Naive B cell (primary cell): ENCODE measurements at regions not wholly inside any gene's neighbourhood (a gene's known extent, or its start where the extent isn't known, plus 50 kb on each side); places are given as distances from the start of the nearest gene placed in this dataset.
A peak's percentile ranks its signal among the peaks of the same experiment; 100 is the strongest.

Source experiments
- ATAC-seq, 2 donors: fragments of 150-1000 bp; cut with Tn5 transposase; 2 replicates each; pipeline ENCODE4 v1.10.0; 2021; ENCODE audit warnings: low read depth in 2 of 2, mild to moderate bottlenecking in 2 of 2, moderate library complexity in 2 of 2
- DNase-seq: peaks from one replicate; pipeline ENCODE4 v3.0.0; 2022
- H3K27ac Mint-ChIP-seq, 6 donors: one replicate each; pipeline ENCODE4 v1.8.0; 2020 to 2022; ENCODE audit warnings: mild to moderate bottlenecking in 6 of 6, mixed read lengths in 6 of 6, moderate library complexity in 5 of 6, inconsistent platforms in 2 of 6
- H3K27me3 Mint-ChIP-seq, 3 donors: one replicate each; pipeline ENCODE4 v1.8.0; 2021 to 2022; ENCODE audit warnings: mixed read lengths in 3 of 3, mild to moderate bottlenecking in 1 of 3
- H3K36me3 Mint-ChIP-seq, 2 donors: one replicate each; pipeline ENCODE4 v1.8.0; 2020 to 2022; ENCODE audit warnings: mixed read lengths in 2 of 2, inconsistent platforms in 1 of 2, mild to moderate bottlenecking in 1 of 2
- H3K4me1 Mint-ChIP-seq, 3 donors: one replicate each; pipeline ENCODE4 v1.8.0; 2020 to 2022; ENCODE audit warnings: mixed read lengths in 3 of 3, inconsistent platforms in 1 of 3, mild to moderate bottlenecking in 1 of 3, moderate library complexity in 1 of 3
- H3K4me3 Mint-ChIP-seq, 8 donors: one replicate each; pipeline ENCODE4 v1.8.0; 2020 to 2022; ENCODE audit warnings: mild to moderate bottlenecking in 8 of 8, mixed read lengths in 8 of 8, moderate library complexity in 8 of 8, inconsistent platforms in 2 of 8
- H3K9me3 Mint-ChIP-seq, 7 donors: one replicate each; pipeline ENCODE4 v1.8.0; 2020 to 2022; ENCODE audit warnings: mixed read lengths in 7 of 7, mild to moderate bottlenecking in 5 of 7, inconsistent platforms in 2 of 7, moderate library complexity in 1 of 7

DNA sequence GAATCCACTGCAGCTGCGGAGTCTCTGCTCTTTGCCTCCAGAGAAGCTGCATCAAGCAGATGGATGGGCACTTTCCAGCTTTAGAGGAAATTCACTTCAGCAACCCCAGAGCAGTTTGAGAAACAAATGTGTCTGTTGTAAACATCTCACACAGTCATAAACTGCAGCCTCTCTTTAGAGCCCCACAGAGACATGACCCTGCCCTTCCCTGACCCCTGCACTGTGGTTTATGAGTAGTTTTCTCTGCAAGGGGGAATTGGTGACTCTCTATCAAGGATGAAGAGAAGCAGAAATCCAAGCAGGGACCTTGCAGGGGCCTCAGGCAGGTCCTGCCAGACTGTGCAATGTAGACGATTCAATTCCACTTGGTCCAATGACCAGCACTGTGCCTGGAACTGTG, 160.2 kb downstream of the SH2D4B start:
- no peaks in the 10 kb centered on the region for H3K36me3 Mint-ChIP-seq
- H3K27me3 Mint-ChIP-seq: peaks cover 4 to 11% (median 10%) of the 10 kb centered on the region in 3 donors
- peaks cover 0 to 8% (median 0%) of the 10 kb centered on the region in 3 donors for H3K4me1 Mint-ChIP-seq
- no peak overlapping the region for H3K4me3 Mint-ChIP-seq
- no peaks in the 10 kb centered on the region for H3K9me3 Mint-ChIP-seq
- DNase-seq (no peak), ATAC-seq (no peak)
- no peak overlapping the region for H3K27ac Mint-ChIP-seq

DNA sequence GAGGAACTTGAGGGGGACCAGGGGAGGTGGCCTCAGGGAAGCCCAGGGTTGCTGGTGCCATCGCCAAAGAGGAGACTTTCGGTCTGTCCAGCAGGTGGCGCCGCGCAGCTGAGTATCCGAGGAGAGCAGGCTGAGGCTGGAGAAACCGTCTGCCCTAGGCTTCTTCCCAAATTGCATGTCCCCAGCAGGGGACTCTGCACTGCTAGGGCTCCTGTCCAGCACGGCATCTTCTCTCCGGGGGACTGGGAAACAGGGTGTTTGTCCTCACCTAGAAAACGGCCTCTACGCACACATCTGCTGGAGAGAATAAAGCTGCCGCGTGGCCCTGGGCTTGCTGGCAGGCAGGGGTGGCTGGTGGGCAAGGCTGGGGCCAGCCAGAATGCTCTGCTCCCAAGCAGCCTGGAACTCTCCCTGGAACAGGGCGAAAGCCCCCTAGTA, 161.9 kb downstream of the SH2D4B start:
- peak; percentile 23 for DNase-seq
- Mint-ChIP-seq H3K4me3 (no peak overlapping the region), H3K36me3 (no peaks in the 10 kb centered on the region), H3K4me1 (peaks cover 0 to 8% (median 0%) of the 10 kb centered on the region in 3 donors), H3K27ac (no peak overlapping the region), H3K9me3 (no peaks in the 10 kb centered on the region), H3K27me3 (peaks cover 4 to 22% (median 16%) of the 10 kb centered on the region in 3 donors)
- peak; percentile 48 to 67 for ATAC-seq

- ATAC-seq (no peak), DNase-seq (no peak)
- H3K4me1 Mint-ChIP-seq: peaks cover 0 to 8% (median 0%) of the 10 kb centered on the region in 3 donors
- no peak overlapping the region for H3K27ac Mint-ChIP-seq
- peaks cover 4 to 22% (median 16%) of the 10 kb centered on the region in 3 donors for H3K27me3 Mint-ChIP-seq
- H3K9me3 Mint-ChIP-seq: no peaks in the 10 kb centered on the region
- H3K4me3 Mint-ChIP-seq: no peak overlapping the region
- no peaks in the 10 kb centered on the region for H3K36me3 Mint-ChIP-seq
These were observed 162.6 kb downstream of the SH2D4B start for GRCh38 chr10:80700252-80700651.

DNA sequence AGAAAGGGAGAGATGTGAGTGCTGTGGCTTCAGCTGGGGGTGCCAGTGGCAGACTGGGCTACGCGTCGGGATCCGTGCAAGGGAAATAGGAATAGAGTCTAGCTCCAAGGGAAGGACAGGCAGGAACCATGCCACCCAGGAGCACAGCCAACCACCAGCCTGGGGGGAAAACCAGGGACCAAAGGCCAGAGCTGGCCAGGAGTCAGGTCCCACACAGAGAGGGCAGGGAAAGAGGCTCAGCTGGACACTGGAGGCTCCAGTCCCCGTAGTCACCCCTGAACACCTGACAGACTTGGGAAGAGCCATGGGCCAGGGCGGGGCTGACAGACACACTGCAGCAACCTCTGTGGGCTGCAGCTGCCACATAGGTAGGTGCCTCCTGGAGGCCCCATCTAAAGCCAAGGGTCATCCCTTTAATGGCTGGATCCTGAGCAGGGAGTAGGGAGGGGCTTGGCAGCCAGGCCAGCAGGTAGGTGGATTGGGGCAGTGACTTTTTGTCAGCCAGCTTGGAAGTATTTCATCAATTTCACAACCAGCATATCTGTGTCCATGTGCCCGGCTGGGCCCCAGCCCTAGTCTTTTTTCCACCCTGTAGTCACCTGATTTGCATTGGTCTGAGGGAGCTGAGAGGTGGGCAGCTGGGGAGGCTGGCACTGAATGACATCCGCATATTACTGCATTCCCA, 163.2 kb downstream of the SH2D4B start:
- H3K27me3 Mint-ChIP-seq: peaks cover 4 to 22% (median 16%) of the 10 kb centered on the region in 3 donors
- H3K27ac Mint-ChIP-seq: no peak overlapping the region
- peaks cover 0 to 2% (median 0%) of the 10 kb centered on the region in 7 donors for H3K9me3 Mint-ChIP-seq
- peaks cover 0 to 8% (median 0%) of the 10 kb centered on the region in 3 donors for H3K4me1 Mint-ChIP-seq
- no peak overlapping the region for H3K4me3 Mint-ChIP-seq
- no peak for DNase-seq
- no peak for ATAC-seq
- no peaks in the 10 kb centered on the region for H3K36me3 Mint-ChIP-seq

DNA sequence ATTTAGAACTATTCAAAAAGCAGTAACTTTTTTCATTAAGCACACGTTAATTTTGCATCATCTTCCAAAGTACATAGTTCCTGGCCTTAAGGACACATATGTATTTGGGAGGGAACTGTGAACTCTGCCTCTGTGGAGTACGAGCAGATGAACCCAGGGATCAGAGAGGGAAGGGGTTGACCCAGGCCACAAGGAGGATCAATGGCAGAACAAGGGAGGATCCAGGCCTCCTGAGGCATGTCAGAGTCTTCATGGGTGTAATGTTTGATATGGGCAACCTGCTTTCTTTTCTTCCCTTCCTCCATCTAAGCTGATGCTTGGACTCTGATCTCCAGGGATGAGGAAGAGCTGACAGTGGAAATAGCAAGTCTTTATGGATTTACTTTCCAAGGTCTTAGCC, 164.0 kb downstream of the SH2D4B start:
- Mint-ChIP-seq H3K27ac (no peak overlapping the region), H3K36me3 (no peaks in the 10 kb centered on the region), H3K27me3 (peaks cover 4 to 22% (median 16%) of the 10 kb centered on the region in 3 donors), H3K4me3 (no peak overlapping the region), H3K4me1 (peaks cover 0 to 8% (median 0%) of the 10 kb centered on the region in 3 donors), H3K9me3 (peaks cover 0 to 7% (median 2%) of the 10 kb centered on the region in 7 donors)
- ATAC-seq: no peak
- no peak for DNase-seq

DNA sequence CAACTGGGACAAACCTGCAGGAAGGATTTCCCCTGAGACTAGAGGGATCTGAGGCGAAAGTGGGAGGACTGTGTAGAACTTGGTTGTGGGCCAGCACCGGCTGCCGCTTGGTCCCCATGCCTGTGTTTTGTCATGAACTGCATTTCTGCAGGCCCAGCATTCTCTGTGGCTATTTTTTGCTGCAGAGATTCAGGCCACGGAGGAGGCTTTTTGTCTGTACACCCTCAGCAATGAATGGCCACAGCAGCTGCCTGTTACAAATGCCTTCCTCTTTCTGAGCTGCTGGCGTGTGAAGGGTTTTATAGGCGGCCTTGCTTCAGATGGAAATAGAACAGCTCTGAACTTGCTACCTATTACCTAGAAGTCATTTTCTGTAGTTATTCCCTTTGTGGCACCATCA, 164.4 kb downstream of the SH2D4B start:
- Mint-ChIP-seq H3K4me3 (no peak overlapping the region), H3K36me3 (no peaks in the 10 kb centered on the region), H3K9me3 (peaks cover 0 to 7% (median 2%) of the 10 kb centered on the region in 7 donors), H3K4me1 (peaks cover 0 to 8% (median 0%) of the 10 kb centered on the region in 3 donors), H3K27ac (no peak overlapping the region), H3K27me3 (peaks cover 4 to 22% (median 16%) of the 10 kb centered on the region in 3 donors)
- ATAC-seq (no peak), DNase-seq (no peak)

- Mint-ChIP-seq H3K9me3 (peaks cover 0 to 7% (median 2%) of the 10 kb centered on the region in 7 donors), H3K27me3 (peaks cover 0 to 20% (median 7%) of the 10 kb centered on the region in 3 donors), H3K4me3 (no peak overlapping the region), H3K36me3 (no peaks in the 10 kb centered on the region), H3K27ac (peak overlapping the region in 1 of 6 donors; percentile 11), H3K4me1 (no peaks in the 10 kb centered on the region)
- ATAC-seq (no peak), DNase-seq (no peak)
These were observed 168.2 kb downstream of the SH2D4B start for GRCh38 chr10:80705899-80706298.

GRCh38 chr10:80708185-80708584, 170.5 kb downstream of the SH2D4B start:
- no peak for DNase-seq
- Mint-ChIP-seq H3K4me1 (no peaks in the 10 kb centered on the region), H3K9me3 (peaks cover 0 to 7% (median 2%) of the 10 kb centered on the region in 7 donors), H3K4me3 (no peak overlapping the region), H3K36me3 (no peaks in the 10 kb centered on the region), H3K27me3 (peaks cover 11 to 36% (median 21%) of the 10 kb centered on the region in 3 donors), H3K27ac (no peak overlapping the region)
- no peak for ATAC-seq

- Mint-ChIP-seq H3K36me3 (no peaks in the 10 kb centered on the region), H3K9me3 (peaks cover 0 to 7% (median 2%) of the 10 kb centered on the region in 7 donors), H3K27me3 (peaks cover 17 to 40% (median 22%) of the 10 kb centered on the region in 3 donors), H3K4me1 (no peaks in the 10 kb centered on the region), H3K4me3 (no peak overlapping the region), H3K27ac (no peak overlapping the region)
- DNase-seq (no peak), ATAC-seq (no peak)
These were observed 171.1 kb downstream of the SH2D4B start for GRCh38 chr10:80708808-80709207.

DNA sequence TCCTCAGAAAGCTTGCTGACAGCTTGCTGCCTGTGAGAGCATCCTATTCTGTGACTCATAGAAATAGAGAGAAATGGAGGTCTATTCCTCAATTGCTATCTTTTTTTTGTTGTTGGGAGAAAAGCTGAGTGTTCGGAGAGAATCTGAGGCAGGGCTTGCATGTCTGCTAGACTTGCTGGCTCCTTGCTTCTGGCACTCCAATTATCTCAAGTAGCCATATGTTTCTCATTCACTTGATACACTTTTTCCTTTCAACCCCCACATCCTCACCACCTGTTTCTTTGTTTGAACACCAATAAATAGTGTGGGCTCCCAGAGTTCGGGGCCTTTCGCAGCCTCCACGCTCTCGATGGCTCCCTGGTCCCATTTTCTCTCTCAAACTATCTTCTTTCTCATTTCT, 172.2 kb downstream of the SH2D4B start:
- no peak overlapping the region for H3K27ac Mint-ChIP-seq
- H3K27me3 Mint-ChIP-seq: peaks cover 20 to 38% (median 29%) of the 10 kb centered on the region in 3 donors
- H3K4me1 Mint-ChIP-seq: no peaks in the 10 kb centered on the region
- H3K4me3 Mint-ChIP-seq: no peak overlapping the region
- no peak for ATAC-seq
- DNase-seq: no peak
- no peaks in the 10 kb centered on the region for H3K36me3 Mint-ChIP-seq
- peaks cover 0 to 7% (median 2%) of the 10 kb centered on the region in 7 donors for H3K9me3 Mint-ChIP-seq

DNA sequence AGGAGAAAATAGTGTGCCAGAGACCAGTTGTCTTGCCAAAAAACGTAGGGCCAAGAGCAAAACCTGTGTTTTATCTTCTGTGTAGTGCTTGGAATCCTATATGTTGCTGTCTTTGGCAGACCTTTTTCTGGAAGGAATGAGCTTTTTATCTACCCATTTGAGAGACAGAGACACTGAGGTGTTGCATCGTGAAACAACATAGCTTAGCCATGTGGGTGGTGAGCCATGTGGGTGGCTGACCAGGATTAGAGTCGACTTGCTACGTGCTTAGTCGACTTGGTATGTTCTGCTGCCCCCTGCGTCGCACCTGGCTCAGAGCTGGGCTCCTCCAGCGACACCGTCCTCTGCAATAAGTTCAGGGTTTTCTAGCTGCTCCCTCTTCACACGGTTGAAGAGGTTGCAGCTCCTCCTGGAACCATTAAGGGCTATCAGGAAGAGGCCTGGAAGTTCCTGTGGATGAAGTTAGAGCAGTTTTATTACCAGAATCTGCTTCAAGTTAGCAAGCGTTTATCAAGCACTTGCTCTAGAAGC, 175.8 kb downstream of the SH2D4B start:
- no peaks in the 10 kb centered on the region for H3K36me3 Mint-ChIP-seq
- H3K9me3 Mint-ChIP-seq: no peaks in the 10 kb centered on the region
- H3K4me1 Mint-ChIP-seq: no peaks in the 10 kb centered on the region
- no peak for ATAC-seq
- no peak overlapping the region for H3K27ac Mint-ChIP-seq
- no peak for DNase-seq
- peaks cover 25 to 48% (median 41%) of the 10 kb centered on the region in 3 donors for H3K27me3 Mint-ChIP-seq
- no peak overlapping the region for H3K4me3 Mint-ChIP-seq

DNA sequence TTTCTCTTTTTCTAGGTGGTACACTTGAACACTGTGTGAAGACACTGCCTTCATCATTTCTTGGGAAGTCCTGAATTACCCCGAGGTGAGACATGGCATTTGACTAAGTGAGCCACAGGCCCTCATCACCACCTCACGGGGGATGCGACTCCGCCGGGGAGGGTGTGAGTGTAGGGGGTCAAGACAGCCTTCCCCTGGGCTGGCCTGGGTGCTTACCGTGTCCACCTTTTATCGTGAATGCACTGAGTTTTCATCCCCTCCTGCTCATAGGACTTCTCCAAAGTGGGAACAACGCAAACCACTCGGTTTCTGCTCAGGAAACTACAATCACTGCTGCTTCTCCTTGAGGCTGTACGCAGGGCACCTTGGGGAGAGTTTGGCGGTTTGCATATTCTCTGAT, 176.9 kb downstream of the SH2D4B start:
- no peak overlapping the region for H3K27ac Mint-ChIP-seq
- no peaks in the 10 kb centered on the region for H3K4me1 Mint-ChIP-seq
- DNase-seq (no peak), ATAC-seq (no peak)
- no peaks in the 10 kb centered on the region for H3K9me3 Mint-ChIP-seq
- H3K27me3 Mint-ChIP-seq: peaks cover 25 to 48% (median 41%) of the 10 kb centered on the region in 3 donors
- no peaks in the 10 kb centered on the region for H3K36me3 Mint-ChIP-seq
- no peak overlapping the region for H3K4me3 Mint-ChIP-seq

DNA sequence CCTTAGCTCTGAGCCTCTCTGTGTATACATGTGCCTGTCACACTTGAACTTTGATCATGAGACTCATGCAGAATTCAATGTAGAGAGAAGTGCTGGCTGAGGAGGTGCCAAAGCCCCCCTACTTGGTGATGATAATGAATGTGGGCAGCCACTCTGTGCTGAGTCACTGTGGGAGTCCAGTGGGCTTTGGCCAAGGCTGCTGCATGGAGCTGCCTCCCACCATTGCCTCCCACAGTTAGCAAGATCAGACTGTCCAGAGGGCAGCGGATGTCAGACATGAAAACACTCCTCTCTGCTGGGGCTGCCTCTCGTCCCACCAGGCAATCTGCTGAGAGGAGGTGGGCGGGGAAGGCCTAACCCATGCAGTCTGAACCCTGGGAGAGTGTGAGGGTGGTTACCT, 180.3 kb downstream of the SH2D4B start:
- Mint-ChIP-seq H3K4me3 (no peak overlapping the region), H3K27me3 (peaks cover 16 to 25% (median 22%) of the 10 kb centered on the region in 3 donors), H3K4me1 (no peaks in the 10 kb centered on the region), H3K27ac (no peak overlapping the region), H3K36me3 (no peaks in the 10 kb centered on the region), H3K9me3 (peaks cover 0 to 13% (median 8%) of the 10 kb centered on the region in 7 donors)
- DNase-seq (no peak), ATAC-seq (no peak)

DNA sequence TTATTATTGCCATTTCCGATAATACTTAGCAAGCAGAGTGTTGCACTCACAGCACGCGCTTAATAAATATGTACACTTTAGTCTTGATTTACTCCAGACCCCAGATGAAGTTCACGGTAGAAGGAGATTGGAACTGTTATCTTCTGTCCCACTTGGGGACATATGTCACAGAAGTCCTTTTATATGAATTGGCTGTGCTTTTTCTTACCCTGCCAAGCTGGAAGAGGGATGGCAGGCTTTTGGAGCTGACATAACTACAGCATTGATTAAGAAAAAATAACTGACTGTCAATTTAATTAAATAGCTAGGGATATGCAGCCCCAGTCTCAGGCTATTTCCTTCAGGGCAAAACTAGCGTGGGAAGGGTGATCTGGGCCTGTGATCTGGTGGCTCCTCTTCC, 182.2 kb downstream of the SH2D4B start:
- DNase-seq: no peak
- no peak overlapping the region for H3K27ac Mint-ChIP-seq

More for the DNA sequence above, 182.2 kb downstream of the SH2D4B start:
- H3K36me3 Mint-ChIP-seq: no peaks in the 10 kb centered on the region
- H3K27me3 Mint-ChIP-seq: peaks cover 5 to 12% (median 10%) of the 10 kb centered on the region in 3 donors
- no peak for ATAC-seq
- H3K9me3 Mint-ChIP-seq: peaks cover 0 to 13% (median 8%) of the 10 kb centered on the region in 7 donors
- no peaks in the 10 kb centered on the region for H3K4me1 Mint-ChIP-seq
- H3K4me3 Mint-ChIP-seq: no peak overlapping the region
